ENCODE measurements at regions not wholly inside any gene's neighbourhood (a gene's known extent, or its start where the extent isn't known, plus 50 kb on each side); places are given as distances from the start of the nearest gene placed in this dataset.

DNA sequence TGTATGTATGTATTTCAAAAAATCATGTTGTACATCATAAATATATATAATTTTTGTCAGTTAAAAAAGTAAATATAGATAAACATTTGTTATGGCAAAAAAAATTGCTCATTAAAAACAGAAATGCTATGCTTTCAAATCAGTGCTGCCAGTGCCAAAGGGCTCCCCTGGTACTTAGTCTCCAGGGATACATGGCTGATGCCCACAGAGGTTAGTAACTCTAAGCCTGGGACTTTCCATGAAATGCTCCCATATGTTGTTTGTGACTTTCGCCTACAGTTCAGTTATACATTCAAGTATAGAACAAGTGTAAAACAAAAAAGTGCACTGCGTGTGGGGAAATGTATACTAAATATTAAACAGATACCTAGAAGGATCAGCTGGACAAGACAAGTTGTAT, 104.0 kb downstream of the TENT5A start:
- Mint-ChIP-seq H3K36me3 (no peaks in the 10 kb centered on the region), H3K4me3 (no peak overlapping the region), H3K27me3 (no peaks in the 10 kb centered on the region), H3K27ac (no peak overlapping the region), H3K4me1 (ENCODE audit: low read depth) (no peaks in the 10 kb centered on the region), H3K9me3 (no peaks in the 10 kb centered on the region)
- ChIA-PET POLR2A (no interaction called here), CTCF (no interaction called here)
- no peak for DNase-seq
- intact Hi-C loops (cut with micrococcal nuclease), result no loop called here

DNA sequence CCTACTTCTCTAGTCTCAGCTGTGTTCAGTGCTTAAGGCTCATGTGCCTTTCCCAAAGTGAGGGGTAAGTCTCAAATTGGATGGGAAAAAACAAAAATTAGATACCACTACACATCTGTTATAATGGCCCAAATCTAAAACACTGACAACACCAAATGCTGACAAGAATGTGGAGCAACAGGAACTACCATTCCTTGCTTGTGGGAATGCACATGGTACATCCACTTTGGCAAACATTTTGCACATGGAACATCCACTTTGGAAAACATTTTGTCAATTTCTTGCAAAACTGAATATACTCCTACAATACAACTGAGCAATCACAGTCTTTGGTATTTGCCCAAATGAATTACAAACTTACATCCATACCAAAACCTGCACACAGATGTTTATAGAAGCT, 109.3 kb downstream of the TENT5A start:
- ChIA-PET POLR2A (no interaction called here), CTCF (no interaction called here)
- H3K27ac Mint-ChIP-seq, result no peak overlapping the region
- intact Hi-C loops (cut with micrococcal nuclease), result no loop called here
- no peaks in the 10 kb centered on the region for H3K4me1 Mint-ChIP-seq (ENCODE audit: low read depth)
- no peak for DNase-seq
- H3K36me3 Mint-ChIP-seq, result no peaks in the 10 kb centered on the region
- no peaks in the 10 kb centered on the region for H3K9me3 Mint-ChIP-seq
- H3K4me3 Mint-ChIP-seq, result no peak overlapping the region
- H3K27me3 Mint-ChIP-seq, result no peaks in the 10 kb centered on the region

DNA sequence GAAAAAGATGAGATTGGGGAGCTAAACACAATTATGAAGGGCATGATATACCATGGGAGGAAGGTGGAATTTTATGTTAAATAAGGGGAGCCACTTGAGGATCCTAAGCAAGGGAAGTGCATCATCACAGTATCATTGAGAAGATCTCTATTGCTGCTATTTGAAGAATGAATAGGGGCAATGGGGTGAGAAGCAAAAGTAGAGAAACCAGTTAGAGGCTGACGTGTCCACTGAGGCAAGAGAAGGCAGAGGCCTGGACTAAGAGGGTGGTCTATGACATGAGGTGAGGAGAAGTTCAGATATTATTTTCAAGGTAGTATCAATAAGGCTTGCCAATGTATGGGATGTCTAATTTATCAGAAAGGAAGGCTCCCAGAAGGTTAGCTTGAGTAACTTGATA, 111.6 kb downstream of the TENT5A start:
- CTCF ChIA-PET, result no interaction called here
- no peaks in the 10 kb centered on the region for H3K4me1 Mint-ChIP-seq (ENCODE audit: low read depth)
- POLR2A ChIA-PET, result no interaction called here
- DNase-seq, result no peak
- H3K36me3 Mint-ChIP-seq, result no peaks in the 10 kb centered on the region
- H3K27ac Mint-ChIP-seq, result no peak overlapping the region
- H3K9me3 Mint-ChIP-seq, result no peaks in the 10 kb centered on the region
- no peaks in the 10 kb centered on the region for H3K27me3 Mint-ChIP-seq
- H3K4me3 Mint-ChIP-seq, result no peak overlapping the region
- intact Hi-C loops (cut with micrococcal nuclease), result no loop called here

DNA sequence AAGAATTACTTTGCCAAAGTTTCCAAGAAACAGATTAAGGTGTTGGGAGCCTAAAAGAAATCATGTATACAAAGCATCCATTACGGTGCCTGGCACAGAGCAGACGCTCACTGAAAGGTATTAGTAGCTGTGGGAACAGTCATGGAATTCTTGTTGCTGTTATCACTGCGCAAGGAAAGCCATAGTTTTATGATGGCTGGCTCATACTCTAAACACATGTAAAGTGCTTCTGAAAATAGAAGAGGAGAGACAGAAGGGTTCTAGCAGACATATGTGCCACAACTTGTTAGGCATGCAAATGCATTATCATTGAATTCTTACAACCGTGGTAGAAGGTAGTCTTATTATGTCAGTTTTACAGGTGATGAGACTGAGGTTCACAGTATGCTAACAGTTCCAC, 112.4 kb downstream of the TENT5A start:
- CTCF ChIA-PET, result no interaction called here
- Mint-ChIP-seq H3K36me3 (no peaks in the 10 kb centered on the region), H3K27me3 (no peaks in the 10 kb centered on the region), H3K4me1 (ENCODE audit: low read depth) (no peaks in the 10 kb centered on the region), H3K27ac (no peak overlapping the region), H3K9me3 (no peaks in the 10 kb centered on the region), H3K4me3 (no peak overlapping the region)
- DNase-seq, result no peak
- intact Hi-C loops (cut with micrococcal nuclease), result no loop called here
- POLR2A ChIA-PET, result no interaction called here

DNA sequence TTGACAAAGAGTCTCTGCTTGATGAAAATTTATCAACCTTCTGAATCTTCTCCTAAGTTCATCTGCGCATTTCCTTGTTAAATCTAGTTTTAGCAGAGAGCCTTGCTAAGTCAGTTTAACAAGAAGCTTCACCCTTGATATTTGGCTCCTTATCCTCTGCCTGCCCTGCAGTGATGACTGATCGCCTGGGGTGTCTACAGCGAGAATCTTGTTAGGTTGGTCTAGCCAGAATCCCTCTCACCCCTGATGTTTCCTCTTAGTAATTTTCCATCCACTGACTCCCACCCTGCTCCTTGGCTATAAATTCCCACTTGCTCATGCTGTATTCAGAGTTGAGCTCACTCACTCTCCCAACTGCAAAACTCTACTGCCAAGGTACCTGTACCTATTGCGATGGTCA, 114.1 kb downstream of the TENT5A start:
- DNase-seq, result no peak
- Mint-ChIP-seq H3K27me3 (no peaks in the 10 kb centered on the region), H3K36me3 (no peaks in the 10 kb centered on the region), H3K4me1 (ENCODE audit: low read depth) (no peaks in the 10 kb centered on the region), H3K4me3 (no peak overlapping the region), H3K27ac (no peak overlapping the region), H3K9me3 (no peaks in the 10 kb centered on the region)
- POLR2A ChIA-PET, result no interaction called here
- CTCF ChIA-PET, result no interaction called here
- intact Hi-C loops (cut with micrococcal nuclease), result no loop called here

DNA sequence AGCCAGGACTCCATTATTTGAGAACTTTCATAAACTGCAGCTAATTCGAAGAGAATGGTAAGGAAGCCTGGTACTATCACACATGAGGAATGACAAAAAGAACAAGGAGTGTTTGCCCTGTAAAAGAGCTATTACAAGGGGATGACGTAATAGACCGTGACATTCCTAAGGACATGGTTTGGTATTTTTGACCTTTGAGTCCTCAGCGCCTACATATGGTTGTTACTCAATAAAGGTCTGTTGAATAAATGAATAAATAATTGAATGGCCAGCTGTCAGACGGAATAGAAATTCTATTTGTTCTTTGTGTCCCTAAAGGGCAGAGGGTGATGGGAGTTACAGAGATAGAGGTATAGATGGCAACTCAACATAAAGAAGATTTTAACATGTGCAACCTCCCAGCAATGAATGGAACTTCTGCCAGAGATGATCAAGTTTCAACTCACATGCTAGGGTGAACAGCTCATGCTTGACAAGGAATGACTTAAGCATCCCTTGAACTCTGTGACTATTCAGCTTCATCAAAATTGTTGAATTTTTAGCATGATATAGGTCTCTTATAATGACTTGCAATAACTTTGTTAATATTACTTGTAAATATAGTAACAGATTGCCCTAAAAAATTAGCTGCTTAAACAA, 115.4 kb downstream of the TENT5A start:
- DNase-seq, result no peak
- H3K4me3 Mint-ChIP-seq, result no peak overlapping the region
- CTCF ChIA-PET, result no interaction called here
- no peaks in the 10 kb centered on the region for H3K36me3 Mint-ChIP-seq
- intact Hi-C loops (cut with micrococcal nuclease), result no loop called here
- POLR2A ChIA-PET, result no interaction called here
- H3K4me1 Mint-ChIP-seq (ENCODE audit: low read depth), result no peaks in the 10 kb centered on the region
- H3K27me3 Mint-ChIP-seq, result no peaks in the 10 kb centered on the region
- H3K9me3 Mint-ChIP-seq, result peaks cover 5% of the 10 kb centered on the region
- H3K27ac Mint-ChIP-seq, result no peak overlapping the region

DNA sequence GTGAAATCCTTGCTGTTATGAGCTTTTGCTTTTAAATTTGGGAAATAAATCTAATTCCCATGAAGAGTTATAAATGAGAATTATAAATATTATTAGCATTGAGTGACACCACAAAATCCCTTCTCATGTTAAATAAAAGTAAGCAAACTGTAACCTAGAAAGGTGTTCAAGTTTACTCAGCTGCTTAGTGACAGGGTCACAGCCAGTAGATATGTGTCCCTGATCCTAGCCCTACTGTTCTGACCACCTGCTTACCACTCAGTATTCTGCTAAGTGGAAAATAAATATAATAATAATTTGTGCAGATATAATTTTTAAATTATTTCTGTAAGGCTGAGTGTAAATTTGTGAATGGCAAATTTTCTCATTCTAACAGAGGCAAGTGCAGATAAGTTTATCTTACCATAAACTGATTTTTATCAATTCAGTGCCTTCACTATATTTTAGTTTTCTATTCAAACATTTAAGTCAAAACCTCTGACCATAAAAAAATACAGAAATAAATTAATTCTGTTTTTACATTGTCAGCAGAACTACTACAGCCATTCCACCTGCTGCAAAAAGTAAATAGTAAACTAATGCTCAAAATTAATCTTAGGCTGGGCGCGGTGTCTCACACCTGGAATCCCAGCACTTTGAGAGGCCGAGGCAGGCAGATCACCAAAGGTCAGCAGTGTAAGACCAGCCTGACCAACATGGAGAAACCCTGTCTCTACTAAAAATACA, 118.2 kb downstream of the TENT5A start:
- H3K4me3 Mint-ChIP-seq, result no peak overlapping the region
- POLR2A ChIA-PET, result no interaction called here
- no peaks in the 10 kb centered on the region for H3K27me3 Mint-ChIP-seq
- no peaks in the 10 kb centered on the region for H3K36me3 Mint-ChIP-seq
- DNase-seq, result no peak
- intact Hi-C loops (cut with micrococcal nuclease), result no loop called here
- H3K27ac Mint-ChIP-seq, result no peak overlapping the region
- no peaks in the 10 kb centered on the region for H3K4me1 Mint-ChIP-seq (ENCODE audit: low read depth)
- CTCF ChIA-PET, result no interaction called here
- peaks cover 16% of the 10 kb centered on the region for H3K9me3 Mint-ChIP-seq

DNA sequence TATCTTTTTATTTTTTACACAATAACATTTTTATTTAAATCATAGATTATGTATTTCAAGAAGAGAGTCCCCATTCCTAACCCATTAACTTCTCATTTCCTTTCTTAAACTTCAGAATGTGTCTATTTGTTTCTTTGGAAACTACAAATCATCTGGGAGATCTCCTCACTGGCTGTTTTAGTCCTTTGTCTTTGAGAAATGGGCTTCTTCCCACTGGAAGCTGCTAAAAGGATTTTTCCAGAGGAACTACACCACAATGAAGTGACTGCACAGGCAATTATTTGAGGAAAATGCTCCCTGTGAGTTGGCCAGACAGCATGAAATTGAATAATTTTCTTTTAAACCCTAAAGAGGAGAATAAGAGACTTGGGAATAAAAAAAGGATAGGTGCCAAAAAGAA, 119.1 kb downstream of the TENT5A start:
- peaks cover 16% of the 10 kb centered on the region for H3K9me3 Mint-ChIP-seq
- POLR2A ChIA-PET, result no interaction called here
- no peaks in the 10 kb centered on the region for H3K4me1 Mint-ChIP-seq (ENCODE audit: low read depth)
- no peaks in the 10 kb centered on the region for H3K36me3 Mint-ChIP-seq
- H3K27ac Mint-ChIP-seq, result no peak overlapping the region
- no peak overlapping the region for H3K4me3 Mint-ChIP-seq
- H3K27me3 Mint-ChIP-seq, result no peaks in the 10 kb centered on the region
- CTCF ChIA-PET, result no interaction called here
- DNase-seq, result no peak
- intact Hi-C loops (cut with micrococcal nuclease), result no loop called here

DNA sequence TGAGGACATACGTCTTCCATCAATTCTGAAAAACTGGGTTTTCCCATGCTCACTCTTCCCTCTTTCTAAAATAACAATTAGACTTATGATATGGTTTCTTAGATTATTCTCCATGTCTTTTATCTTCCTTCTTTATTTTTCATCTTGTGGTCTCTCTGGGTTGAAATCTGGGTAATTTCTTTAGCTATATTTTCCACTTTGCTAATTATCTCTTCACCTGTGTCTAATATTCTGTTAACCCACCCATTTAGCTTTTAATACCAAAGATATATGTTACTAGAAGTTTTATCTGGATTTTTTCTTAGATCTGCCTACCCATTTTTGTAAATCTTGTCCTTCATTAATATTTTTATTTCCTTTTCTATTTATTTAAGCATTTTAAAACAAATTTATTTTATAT, 121.8 kb downstream of the TENT5A start:
- intact Hi-C loops (cut with micrococcal nuclease), result no loop called here
- H3K27ac Mint-ChIP-seq, result no peak overlapping the region
- no peak for DNase-seq
- no peak overlapping the region for H3K4me3 Mint-ChIP-seq
- H3K27me3 Mint-ChIP-seq, result no peaks in the 10 kb centered on the region
- CTCF ChIA-PET, result no interaction called here
- no peaks in the 10 kb centered on the region for H3K36me3 Mint-ChIP-seq
- no peaks in the 10 kb centered on the region for H3K4me1 Mint-ChIP-seq (ENCODE audit: low read depth)
- POLR2A ChIA-PET, result no interaction called here
- peaks cover 18% of the 10 kb centered on the region for H3K9me3 Mint-ChIP-seq

DNA sequence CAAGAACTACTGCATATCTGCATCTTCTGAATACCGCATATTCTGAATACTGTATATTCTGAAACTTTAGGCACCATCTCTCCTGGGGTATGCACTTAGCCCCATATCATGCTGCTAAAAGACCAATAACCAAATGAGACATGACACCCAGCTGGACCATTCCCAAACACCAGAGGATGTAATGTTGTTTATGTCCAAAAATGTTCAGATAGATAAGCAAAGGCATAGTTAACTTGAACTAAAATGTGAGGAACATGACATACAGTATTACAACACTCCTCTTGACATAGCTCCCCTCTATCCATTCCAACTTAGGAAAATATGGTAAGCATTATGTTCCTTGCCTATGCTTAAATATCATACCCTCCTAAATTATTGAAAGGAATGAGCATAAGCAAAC, 127.3 kb downstream of the TENT5A start:
- intact Hi-C loops (cut with micrococcal nuclease), result no loop called here
- H3K27me3 Mint-ChIP-seq, result no peaks in the 10 kb centered on the region
- H3K9me3 Mint-ChIP-seq, result peaks cover 4% of the 10 kb centered on the region
- ChIA-PET POLR2A (no interaction called here), CTCF (no interaction called here)
- no peaks in the 10 kb centered on the region for H3K4me1 Mint-ChIP-seq (ENCODE audit: low read depth)
- H3K4me3 Mint-ChIP-seq, result no peak overlapping the region
- H3K36me3 Mint-ChIP-seq, result no peaks in the 10 kb centered on the region
- no peak overlapping the region for H3K27ac Mint-ChIP-seq
- DNase-seq, result no peak

DNA sequence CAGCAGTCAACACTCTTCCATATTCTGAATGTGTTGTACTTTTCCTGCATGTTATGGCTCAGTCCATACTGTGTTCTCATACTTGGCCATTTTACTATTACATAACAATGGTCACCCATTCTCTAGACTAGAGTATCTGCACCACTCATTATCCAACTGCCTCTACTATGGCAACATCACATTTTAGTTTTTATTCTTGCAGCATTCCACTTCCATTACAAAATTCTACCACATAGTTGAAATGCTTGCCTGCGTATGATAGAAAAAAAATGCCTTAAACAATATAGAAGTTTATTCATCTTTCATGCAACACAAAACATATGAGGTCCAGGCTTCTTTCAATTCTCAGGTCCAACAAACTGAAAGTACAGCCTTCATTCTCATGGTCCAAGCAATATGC, 128.0 kb downstream of the TENT5A start:
- H3K27me3 Mint-ChIP-seq, result no peaks in the 10 kb centered on the region
- CTCF ChIA-PET, result no interaction called here
- H3K9me3 Mint-ChIP-seq, result peaks cover 4% of the 10 kb centered on the region
- no peak overlapping the region for H3K27ac Mint-ChIP-seq
- POLR2A ChIA-PET, result no interaction called here
- H3K4me3 Mint-ChIP-seq, result no peak overlapping the region
- DNase-seq, result no peak
- intact Hi-C loops (cut with micrococcal nuclease), result no loop called here
- no peaks in the 10 kb centered on the region for H3K36me3 Mint-ChIP-seq
- no peaks in the 10 kb centered on the region for H3K4me1 Mint-ChIP-seq (ENCODE audit: low read depth)

DNA sequence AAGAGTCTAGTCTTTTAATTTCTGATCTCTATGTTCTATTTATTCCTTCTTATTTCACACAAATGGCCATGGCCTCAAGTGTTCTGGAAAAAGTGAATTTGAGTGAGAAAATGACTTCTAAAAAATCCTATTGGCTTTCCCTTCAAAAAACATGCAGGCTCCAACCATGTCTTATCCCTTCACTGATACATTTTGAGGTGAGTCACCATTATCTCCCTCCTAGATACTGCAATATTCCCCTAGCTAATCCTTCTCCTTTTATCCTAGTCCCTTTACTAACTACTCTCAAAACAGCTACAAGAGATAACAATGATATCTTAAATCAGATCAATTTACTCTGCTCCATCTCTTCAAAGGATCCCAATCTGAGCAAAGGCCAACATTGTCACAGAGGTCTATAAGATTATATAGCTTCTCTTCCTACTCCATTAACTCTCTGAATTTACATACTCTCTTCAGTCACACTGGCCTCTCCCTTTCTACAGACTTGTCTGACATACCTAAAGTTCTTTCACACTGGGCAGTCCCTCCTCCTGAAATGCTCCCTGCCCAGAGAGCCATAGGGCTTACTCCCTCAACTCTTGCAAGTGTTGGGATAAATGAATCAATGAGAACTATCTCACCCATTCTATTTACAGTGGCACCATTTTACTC, 129.2 kb downstream of the TENT5A start:
- peaks cover 4% of the 10 kb centered on the region for H3K9me3 Mint-ChIP-seq
- CTCF ChIA-PET, result no interaction called here
- no peaks in the 10 kb centered on the region for H3K36me3 Mint-ChIP-seq
- no peaks in the 10 kb centered on the region for H3K4me1 Mint-ChIP-seq (ENCODE audit: low read depth)
- intact Hi-C loops (cut with micrococcal nuclease), result no loop called here
- DNase-seq, result no peak
- H3K4me3 Mint-ChIP-seq, result no peak overlapping the region
- POLR2A ChIA-PET, result no interaction called here
- no peak overlapping the region for H3K27ac Mint-ChIP-seq
- H3K27me3 Mint-ChIP-seq, result no peaks in the 10 kb centered on the region

DNA sequence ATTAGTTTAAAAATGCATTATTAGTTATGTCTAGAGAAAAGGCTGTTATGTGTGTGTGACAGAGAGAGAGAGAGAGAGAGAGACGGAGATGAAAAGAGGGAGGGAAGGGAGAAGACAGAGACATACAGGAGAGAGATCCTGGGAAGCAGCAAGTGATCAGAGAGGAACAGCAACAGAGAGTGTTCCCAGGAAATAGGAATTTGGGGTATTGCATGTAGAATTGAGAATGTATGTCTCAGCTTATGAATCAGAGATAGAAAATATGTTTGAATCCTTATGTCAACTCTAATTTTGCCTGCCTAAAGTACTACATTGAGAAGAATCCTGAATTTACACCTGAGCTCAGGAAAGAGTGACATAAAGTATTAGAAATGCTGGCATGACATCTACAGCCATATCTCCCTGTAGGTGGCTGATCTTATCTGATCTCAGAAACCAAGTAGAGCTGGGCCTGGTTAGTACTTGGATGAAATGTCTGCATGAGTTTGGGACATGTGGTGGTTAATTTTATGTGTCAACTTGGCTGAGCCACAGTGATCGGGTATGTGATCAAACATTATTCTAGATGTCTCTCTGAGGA, 130.6 kb downstream of the TENT5A start:
- Mint-ChIP-seq H3K27me3 (no peaks in the 10 kb centered on the region), H3K4me3 (no peak overlapping the region), H3K27ac (no peak overlapping the region), H3K36me3 (no peaks in the 10 kb centered on the region), H3K4me1 (ENCODE audit: low read depth) (no peaks in the 10 kb centered on the region), H3K9me3 (peaks cover 4% of the 10 kb centered on the region)
- intact Hi-C loops (cut with micrococcal nuclease), result no loop called here
- POLR2A ChIA-PET, result no interaction called here
- CTCF ChIA-PET, result no interaction called here
- DNase-seq, result no peak

Data from activated CD4-positive, alpha-beta memory T cell treated with anti-CD3 and anti-CD28 coated beads for 36 hours (primary cell).